GM21723 (cell line): ENCODE measurements at regions not wholly inside any gene's neighbourhood (a gene's known extent, or its start where the extent isn't known, plus 50 kb on each side); places are given as distances from the start of the nearest gene placed in this dataset.
"Not testable (repeated sequence)": the region's sequence is repeated elsewhere in the genome, so short reads cannot be mapped to it uniquely, and the experiment has no call there.

Experiments used
- ATAC-seq: cut with Tn5 transposase; IDR thresholded peaks from one replicate; pipeline ENCODE4 v1.9.1; 2021; ENCODE audit warnings: mild to moderate bottlenecking, moderate library complexity; ENCODE audit not compliant: unreplicated experiment

- ATAC-seq = no peak
Observed at GRCh38 chr14:41297576-41298327, 308.9 kb upstream of the LRFN5 start.

GRCh38 chr14:41295734-41296133 lies 310.9 kb upstream of the LRFN5 start:
- no peak for ATAC-seq

GRCh38 chr14:41289025-41289424 lies 317.7 kb upstream of the LRFN5 start:
- no peak for ATAC-seq

- no peak for ATAC-seq
Observed at GRCh38 chr14:41285186-41285748, 321.4 kb upstream of the LRFN5 start.

- no peak for ATAC-seq
Observed at GRCh38 chr14:41280745-41281144, 325.9 kb upstream of the LRFN5 start.

GRCh38 chr14:41277450-41277849 lies 329.2 kb upstream of the LRFN5 start:
- no peak for ATAC-seq

- ATAC-seq = no peak
Observed at GRCh38 chr14:41257476-41257875, 349.2 kb upstream of the LRFN5 start.

GRCh38 chr14:41235466-41235865 lies 371.2 kb upstream of the LRFN5 start:
- no peak for ATAC-seq

- ATAC-seq = no peak
Observed at GRCh38 chr14:41230683-41231082, 376.0 kb upstream of the LRFN5 start.

- ATAC-seq = no peak
Observed at GRCh38 chr14:41229824-41230223, 376.9 kb upstream of the LRFN5 start.

GRCh38 chr14:41225433-41225832 lies 381.2 kb upstream of the LRFN5 start:
- ATAC-seq = no peak

GRCh38 chr14:41222581-41222980 lies 384.1 kb upstream of the LRFN5 start:
- ATAC-seq = no peak

- ATAC-seq = not testable (repeated sequence)
Observed at GRCh38 chr14:41214978-41215377, 391.7 kb upstream of the LRFN5 start.

GRCh38 chr14:41201696-41202095 lies 405.0 kb upstream of the LRFN5 start:
- no peak for ATAC-seq

- no peak for ATAC-seq
Observed at GRCh38 chr14:41187868-41188267, 418.8 kb upstream of the LRFN5 start.

GRCh38 chr14:41171045-41171444 lies 435.6 kb upstream of the LRFN5 start:
- ATAC-seq = no peak

- no peak for ATAC-seq
Observed at GRCh38 chr14:41167040-41167439, 439.6 kb upstream of the LRFN5 start.

- ATAC-seq = no peak
Observed at GRCh38 chr14:41154143-41154807, 452.4 kb upstream of the LRFN5 start.

GRCh38 chr14:41146391-41146790 lies 460.3 kb upstream of the LRFN5 start:
- no peak for ATAC-seq

- no peak for ATAC-seq
Observed at GRCh38 chr14:41144370-41144769, 462.3 kb upstream of the LRFN5 start.

GRCh38 chr14:41137741-41138140 lies 468.9 kb upstream of the LRFN5 start:
- no peak for ATAC-seq

GRCh38 chr14:41130274-41130673 lies 476.4 kb upstream of the LRFN5 start:
- ATAC-seq = no peak
